ENCODE measurements at regions not wholly inside any gene's neighbourhood (a gene's known extent, or its start where the extent isn't known, plus 50 kb on each side); places are given as distances from the start of the nearest gene placed in this dataset.

DNA sequence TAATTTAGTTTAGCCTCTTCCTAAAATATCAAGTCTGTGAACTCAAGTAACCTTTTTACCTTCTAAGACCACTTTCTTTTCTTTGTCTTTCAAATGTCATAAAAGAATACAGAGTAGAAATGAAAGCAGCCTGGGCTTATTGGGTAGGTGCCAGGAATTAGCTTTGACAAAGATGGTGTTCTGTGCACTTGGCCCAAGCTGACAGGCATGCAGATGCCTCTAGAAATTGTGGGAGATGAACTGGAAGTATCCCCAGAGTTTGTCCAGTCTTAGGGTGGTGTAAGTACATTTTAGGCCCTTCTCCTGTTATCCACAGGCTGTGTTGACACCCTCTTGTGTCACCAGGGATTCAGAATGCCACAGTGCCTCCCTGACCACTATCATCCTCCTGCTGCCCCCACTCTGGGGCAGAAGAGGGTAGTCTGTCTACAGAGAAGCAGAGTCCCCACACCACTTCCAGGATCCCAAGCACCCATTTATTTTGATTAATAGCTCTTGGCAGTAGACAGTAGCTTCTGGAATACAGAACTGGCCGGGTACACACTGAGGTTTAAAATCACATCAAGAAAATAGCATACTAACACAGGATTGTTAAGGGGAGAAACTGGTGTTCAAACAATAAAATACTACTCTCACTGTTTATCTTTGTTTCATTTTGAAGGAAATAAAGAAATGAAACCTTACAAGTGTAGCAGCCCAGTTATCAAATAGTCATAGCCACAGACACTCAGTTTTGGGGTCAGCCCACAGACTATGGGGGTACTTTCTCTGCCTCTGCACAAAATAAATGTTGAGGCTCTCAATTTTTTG, 343.2 kb downstream of the KCNRG start:
- DNase-seq (ENCODE audit: low spot score) = no peak

DNA sequence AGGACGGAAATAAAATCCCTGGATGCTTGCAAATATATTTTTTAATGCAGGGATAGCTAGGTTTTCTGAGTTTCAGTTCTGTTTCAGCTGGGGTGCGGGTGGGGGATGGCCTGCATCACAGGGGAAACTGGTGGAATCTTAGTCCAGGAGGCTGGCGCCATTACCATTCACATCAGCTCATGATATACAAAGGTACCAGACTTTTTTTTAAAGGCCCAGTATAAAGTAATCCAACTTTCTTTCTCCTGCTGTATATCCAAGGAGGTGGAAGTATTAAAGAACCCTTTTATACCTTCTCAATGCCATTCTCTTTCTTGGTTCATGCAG, 343.8 kb downstream of the KCNRG start:
- no peak for DNase-seq (ENCODE audit: low spot score)

DNA sequence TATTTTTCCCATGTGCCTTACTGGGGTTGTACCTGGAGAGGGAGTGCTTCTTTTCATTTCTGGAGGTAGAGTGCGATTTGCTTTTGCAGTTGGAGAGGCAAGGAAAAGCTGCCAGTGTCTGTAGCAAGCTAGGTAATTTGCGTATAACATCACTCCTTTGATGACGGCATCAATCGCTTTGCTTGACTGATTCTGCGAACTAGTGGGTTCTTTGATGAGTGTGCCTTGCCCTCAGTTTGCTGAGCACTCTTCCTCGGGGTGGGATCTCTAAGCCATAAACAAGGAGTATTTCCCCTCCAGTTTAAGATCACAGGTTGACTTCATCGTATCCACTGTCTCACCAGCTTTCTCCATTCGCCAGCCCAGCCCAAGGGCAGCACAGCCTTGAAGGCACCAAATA, 344.5 kb downstream of the KCNRG start:
- DNase-seq (ENCODE audit: low spot score) = no peak

DNA sequence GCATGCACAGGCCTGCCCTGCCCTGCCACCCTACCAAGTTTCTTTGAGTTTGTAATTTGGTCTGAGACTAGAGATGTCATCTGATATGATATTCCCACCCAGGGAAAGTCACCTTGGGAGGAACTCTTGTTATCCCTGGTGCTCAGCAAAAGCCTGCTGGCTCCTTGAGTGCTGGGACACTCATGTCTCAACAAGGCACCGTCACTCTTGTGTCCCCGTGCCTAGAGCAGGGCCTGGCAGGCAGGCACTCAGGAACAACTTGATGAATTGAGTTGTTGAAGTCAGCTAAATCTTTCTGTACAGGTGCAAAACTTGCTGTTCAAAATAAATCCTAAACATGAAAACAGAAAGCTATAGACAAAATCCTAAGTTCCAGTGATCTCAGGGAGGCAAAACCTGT, 345.4 kb downstream of the KCNRG start:
- no peak for DNase-seq (ENCODE audit: low spot score)

DNA sequence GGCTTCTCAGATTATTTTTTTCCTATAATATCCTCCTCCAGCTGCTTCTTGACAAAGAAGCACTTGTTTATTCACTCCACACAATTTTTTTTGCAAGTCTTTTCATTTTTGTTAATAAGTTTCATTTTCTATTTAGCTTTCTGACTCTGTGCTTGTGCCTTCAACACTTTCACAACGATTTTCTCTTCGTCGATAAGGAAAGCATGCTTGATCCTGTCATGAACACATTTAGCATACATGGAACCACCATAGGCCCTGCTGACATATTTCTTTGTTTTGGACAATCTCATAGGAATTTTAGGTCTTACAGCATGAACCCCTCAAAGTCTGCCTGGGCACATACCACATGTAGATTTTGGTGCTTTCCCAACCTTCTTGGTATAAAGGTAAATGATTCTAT, 346.0 kb downstream of the KCNRG start:
- no peak for DNase-seq (ENCODE audit: low spot score)

DNA sequence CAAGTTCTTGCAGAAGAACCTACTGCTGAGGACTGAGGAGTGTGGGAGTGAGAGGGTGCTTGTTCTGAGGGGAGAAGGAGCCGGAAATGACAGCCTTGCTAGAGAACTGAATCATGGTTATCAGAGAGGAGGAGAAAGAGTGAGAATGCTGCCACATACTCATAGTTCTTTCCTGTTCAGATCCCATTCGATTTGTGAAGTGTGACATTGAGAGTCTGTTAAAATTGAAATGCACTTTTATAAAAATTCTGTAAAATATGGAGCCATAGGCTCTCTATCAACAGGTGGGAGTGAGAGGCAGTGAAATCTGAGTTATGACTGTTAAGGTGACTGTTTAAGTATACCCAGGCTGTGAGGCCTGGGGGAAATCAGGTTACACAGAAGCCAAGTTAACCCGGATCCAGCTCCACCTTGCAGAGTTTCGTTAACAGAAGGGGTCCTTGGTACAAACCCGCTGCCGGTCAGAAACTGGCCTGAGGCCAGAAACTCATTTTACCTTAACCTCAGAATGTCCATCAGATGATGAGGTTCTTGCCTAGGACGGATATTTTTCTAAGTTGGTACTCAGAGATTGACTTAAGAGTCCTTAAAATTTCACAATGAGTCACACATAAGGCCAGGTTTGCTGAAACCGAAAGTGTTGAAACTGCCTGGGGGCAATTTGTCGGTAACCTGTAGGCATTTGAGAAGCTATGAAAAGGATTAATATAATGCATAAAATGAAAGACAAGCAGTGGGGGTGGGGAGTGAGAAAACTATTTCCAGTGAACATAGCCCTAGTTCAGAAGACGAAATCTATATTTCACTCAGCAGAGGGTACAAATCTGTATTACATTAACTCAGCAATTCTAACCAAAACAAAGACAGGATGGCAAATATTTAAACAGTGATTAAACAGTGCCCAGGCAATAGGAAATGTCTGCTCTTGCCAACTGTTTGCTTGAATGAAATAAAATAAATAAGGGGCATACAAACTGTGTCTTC, 350.5 kb downstream of the KCNRG start:
- DNase-seq (ENCODE audit: low spot score) = peak; percentile 53

DNA sequence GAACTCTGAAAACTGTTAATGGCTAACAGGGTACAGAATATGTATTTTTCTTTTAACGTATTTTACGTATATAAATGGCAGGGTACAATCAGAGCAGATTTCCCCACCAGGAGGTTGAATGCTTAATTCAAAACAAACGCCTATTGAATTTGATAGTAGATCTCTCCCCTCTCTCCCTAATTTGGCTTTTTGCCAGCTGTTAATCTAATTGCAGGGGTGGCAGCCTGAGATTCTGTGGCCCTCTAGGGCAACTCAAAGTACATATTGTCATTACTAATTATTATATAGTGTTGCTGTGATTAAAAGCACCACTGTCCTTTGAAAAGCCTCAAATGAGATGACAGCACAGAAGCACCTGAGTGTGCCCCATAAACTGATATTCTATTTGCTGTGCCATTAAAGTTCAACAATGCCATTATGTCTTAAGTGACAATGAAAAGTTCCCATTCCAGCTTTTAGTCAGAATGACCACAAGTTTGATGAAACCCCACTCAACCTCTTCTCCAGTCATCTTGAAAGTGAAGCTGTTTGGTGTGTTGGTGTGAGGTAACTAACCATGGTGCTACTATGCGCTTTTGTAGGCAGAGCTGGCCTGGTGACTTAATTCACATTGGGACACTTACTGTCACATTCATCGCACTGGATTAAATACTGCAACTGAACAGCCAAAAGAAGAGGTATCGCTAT, 351.4 kb downstream of the KCNRG start:
- DNase-seq (ENCODE audit: low spot score) = no peak

DNA sequence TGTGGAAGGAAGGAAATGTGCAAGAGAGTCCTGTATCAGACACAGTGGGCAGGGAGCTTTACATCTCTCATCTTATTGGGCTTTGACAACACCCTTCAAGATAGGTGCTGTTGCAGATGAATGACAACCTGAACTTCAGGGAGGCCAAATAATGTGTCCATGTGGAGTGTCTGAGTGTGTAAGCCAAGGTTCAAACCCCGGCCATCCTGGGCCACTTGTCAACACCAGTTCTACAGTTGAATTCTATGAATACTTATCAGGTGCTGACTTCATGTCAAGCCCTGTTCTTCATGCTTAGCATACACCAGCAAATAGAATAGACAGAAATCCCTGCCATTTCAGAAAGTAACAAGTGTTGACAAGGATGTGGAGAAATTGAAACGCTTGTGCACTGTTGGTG, 354.4 kb downstream of the KCNRG start:
- DNase-seq (ENCODE audit: low spot score) = no peak

DNA sequence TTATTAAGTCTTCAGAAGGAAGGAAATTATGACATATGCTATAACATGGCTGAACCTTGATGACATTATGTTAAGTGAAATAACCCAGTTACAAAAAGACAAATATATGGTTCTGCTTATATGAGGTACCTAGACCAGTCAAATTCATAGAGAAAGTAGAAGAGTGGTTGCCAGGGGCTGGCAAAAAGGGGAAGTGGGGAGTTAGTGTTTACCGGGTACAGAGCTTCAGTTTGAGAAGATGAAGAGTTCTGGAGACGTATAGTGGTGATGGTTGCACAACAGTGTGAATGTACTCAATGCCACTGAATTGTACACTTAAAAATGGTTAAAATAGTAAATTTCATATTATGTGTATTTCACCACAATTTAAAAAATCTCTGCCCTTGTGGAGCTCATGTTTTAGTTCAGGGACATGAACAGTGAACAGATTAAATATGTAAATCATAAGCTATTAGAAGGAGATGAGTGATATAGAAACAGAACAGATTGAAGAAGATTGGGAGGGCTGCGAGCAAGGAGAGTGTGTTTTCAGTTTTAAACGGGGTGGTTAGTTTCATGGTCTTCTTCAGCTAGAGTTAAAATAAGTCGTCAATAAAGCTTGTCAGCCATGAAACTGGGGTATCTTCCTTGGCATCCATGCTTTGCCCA, 355.2 kb downstream of the KCNRG start:
- no peak for DNase-seq (ENCODE audit: low spot score)

DNA sequence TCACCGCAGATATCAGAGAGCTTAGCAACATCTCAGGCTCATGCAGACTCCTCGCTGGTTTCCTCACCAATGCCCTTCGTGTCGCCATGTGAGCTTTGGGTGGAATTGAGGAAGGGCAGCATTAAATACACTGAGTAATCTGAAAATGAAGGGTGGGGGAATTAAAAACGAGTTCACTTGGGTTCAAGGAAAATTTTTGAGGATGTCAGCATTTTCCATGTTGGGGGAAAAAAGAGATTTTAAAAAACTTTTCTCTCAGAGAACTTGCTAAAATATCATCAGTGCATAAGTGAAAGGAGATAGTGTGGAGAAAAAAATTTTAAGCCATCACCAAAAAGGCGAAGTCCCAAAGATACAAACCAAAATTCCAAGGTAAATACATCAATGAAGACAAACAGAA, 359.3 kb downstream of the KCNRG start:
- DNase-seq (ENCODE audit: low spot score) = no peak

DNA sequence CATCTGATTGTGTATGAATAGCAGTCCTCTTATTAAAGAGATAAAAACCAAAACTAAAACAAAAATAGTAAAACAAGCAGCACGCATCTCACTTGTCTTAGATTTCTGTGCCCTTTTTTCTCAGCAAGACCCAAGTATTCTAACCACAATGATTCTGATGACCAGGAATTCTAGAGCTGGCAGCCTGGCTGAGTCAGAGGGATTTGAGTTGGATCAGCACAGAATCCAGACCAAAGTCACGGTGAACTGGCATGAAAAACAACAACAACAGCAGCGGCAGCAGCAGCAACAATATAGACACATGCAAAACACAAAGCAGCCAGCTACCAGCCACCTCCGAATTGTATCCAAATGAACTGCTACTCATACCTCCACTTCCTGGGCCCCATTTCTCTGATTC, 360.5 kb downstream of the KCNRG start:
- DNase-seq (ENCODE audit: low spot score) = no peak

DNA sequence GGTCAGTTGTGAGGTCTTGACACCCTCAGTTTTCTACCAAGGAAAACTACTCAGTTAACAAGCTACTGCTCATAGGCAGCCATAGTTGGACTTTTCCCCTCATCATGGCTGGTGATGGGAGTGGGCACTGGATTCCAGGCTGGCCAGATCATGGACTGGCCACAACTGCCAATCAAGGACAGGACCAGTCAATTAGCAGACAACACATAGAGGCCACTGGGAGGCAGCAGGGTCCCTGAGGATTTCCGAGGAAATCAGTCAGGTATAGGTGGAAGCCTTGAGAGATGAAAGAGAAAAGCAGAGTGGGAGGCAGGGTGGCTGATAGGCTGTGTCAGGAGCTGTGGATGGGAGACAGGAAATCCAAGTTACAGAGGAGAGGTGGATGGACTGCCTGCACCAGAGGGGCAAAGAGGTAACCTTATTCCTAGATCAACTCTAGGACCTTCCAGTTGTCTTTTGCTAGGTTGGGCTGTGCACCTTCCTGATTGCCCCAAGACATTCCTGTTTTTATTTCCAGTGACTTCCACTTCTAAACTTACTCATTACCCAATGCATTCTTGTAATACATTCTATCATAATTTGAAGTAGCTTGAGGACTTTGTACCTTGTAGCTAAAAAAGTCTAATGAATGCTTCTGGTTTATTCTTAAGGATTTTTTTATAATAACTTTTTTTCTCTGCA, 361.8 kb downstream of the KCNRG start:
- DNase-seq (ENCODE audit: low spot score) = no peak

DNA sequence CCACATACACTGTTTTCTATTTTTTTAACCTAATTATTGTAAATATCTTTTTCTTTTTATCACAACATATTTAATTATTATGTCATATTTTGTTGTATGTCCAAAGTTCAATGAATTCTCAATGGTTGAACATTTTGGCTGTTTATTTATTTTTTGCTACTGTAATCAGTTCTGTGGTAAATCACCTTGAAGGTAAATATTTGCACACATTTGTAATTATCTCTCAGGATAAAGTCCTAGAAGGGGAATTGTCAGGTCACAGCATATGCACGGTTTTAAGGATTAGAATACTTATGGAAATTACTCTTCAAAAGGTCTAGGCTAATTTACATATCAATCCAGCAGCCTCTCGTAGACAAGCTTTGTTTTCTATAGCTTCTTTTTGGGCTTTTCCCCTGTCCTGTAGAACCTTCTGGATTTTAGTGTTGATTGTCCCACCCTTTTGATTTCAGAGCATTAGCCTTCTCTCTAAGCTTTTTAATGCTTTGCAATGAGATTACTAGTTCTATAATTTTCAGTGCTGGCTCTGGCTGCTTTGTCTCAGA, 362.6 kb downstream of the KCNRG start:
- no peak for DNase-seq (ENCODE audit: low spot score)

DNA sequence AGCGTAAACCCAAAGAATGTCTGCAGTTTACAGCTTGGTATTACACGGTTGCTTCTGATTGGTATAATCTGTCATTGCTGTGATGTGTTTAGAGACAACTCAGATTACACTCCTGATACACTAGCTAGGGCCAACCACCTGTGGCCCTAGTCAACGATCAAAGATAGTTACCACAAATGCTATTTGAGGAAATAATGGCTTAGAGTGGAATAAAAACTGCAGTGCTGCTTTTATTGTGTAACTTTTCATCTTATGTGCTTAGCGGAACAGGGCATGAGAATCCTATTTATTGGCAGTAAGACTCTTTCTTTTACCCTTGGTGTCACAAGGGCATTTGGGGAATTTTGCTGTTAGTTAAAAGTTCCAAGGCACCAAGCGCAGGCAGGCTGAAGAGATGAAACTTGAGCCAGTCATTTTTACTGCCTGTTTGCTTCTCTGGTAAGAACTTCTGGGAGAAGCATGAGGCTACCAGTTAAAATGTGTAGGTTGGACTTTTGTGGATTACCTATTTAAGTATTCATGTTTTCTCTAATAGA, 363.3 kb downstream of the KCNRG start:
- DNase-seq (ENCODE audit: low spot score) = no peak

DNA sequence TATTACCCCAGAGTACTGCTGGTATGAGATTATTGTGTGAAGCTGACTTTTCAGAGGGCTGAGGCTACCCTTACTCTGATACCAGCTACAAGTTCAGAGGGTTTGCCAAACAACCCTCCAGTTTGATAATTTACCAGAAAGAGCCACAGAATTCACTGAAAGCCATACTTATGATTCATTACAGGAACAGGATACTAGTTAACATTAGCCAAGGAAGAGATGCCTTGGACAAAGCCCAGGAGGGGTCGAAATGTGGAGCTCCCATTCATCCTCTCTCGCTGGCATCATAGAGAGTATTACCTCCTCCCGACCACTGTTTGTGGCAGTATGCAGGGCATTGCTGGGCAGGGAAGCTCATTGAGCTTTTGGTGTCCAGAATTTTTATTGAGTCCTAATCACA, 364.3 kb downstream of the KCNRG start:
- no peak for DNase-seq (ENCODE audit: low spot score)

DNA sequence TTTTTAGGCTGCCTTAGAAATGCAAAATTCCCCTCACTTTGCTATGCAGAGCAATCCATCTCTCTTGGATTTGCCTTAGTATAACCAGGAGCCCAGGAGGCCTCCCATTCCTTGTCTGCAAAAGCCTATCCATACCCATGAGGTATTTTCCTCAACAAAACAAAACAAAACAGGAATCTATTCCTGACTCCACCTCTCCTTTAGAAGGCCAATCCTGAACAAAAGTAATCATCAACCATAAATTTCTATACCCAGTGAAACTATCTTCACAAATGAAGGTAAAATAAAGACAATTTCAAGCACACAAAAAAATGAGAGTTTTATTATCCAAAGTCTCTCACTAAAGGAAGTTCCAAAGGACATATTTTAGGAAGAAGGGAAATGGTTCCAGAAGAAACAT, 365.7 kb downstream of the KCNRG start:
- DNase-seq (ENCODE audit: low spot score) = no peak

DNA sequence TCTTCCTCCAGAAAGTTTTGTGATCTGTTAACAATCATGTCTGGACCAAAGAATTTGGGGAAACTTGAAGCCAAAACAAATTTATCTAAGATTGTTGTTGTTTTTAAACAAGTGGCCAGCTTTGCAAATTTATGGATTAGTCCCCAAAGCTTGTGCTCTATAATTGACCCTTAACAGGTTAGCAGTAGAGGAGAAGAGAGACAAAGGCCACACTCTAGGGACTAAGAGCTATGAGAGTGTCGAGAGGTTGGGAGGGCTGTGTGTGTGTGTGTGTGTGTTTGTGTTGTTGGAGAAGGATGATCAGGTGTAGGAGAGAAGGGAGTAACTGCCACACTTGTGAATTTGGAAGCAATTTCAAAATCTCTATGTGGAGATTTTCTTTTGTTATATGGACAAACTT, 367.3 kb downstream of the KCNRG start:
- DNase-seq (ENCODE audit: low spot score) = no peak

DNA sequence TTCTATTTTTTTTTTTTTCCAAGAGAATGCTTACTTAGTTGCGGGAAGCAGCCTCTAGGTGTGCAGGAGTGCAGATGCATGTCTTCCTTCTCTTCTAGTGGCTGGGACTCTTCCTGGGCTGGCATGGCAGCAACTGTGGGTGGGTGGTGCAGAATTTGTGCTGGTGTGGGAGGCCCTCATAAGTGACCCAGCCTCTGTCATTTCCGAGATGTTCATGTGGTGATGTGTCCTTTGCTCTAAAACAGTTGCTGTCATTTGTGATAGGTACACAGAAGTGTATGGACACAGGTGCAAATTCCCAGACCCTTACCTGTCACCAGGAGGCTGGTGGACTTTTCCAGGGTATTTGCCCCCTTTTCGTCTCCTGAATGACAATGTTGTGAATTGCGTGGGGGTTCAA, 367.7 kb downstream of the KCNRG start:
- no peak for DNase-seq (ENCODE audit: low spot score)

DNA sequence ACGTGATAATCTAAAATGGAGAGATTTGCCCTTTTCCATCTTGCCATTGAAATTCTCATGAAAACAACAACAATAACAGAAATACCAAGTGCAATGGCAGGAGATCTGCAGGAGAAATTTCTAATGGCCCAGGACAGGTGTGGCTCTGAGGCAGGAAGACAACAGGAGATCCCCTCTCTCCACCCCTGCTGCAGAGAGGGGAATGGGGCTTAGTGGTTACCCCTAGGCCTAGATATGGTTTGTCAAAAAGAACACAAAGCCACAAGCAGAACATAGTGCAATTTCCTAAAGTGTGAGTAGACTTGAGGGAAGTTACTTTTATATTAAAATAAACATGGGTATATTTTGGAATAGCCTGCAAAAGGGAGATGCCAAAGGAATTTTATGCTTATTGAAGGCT, 369.5 kb downstream of the KCNRG start:
- DNase-seq (ENCODE audit: low spot score) = no peak

DNA sequence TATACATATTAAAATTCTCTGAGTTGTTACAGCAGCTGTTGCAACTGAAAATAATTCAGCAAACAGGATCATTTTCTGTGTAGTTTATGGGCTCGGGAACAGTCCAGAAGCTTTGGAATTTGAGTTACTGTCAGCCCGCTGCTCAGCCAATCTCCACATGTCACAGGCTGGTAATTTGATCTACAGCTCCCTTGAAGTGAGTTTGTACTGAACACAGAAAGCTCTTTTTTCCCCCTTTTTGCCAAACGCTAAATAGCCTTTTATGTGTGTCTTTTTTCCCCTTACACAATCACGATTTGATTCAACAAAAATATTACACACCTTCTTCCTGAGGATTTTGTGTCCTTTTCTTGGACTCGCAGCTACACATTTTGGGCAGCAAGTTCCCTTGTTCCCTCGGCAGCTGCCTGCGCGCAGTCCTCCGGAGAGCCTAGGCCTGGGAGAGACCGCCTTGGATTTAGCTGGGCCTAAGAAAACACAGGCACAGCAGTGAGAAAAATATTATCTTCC, 371.4 kb downstream of the KCNRG start:
- no peak for DNase-seq (ENCODE audit: low spot score)

All from ureter (tissue), 1 donor.